ENCODE measurements at regions not wholly inside any gene's neighbourhood (a gene's known extent, or its start where the extent isn't known, plus 50 kb on each side); places are given as distances from the start of the nearest gene placed in this dataset.

DNA sequence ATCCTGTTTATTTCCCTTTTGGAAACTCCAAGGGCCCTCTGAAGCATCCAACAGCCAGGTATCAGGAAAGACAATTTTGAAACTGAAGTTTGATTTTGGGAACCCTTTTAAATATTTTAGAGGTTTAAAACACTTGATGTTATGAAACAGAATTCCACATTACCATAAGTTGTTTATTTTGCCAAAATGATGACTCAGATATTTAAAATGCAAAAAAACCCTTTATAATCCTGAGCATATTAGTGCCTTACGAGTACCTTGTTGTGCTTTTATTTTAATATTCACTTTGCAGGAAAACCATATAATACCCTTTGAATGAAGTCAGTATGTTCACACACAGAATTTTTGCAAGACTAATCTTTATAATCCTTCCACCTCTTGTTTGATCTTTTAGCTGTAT lies 765.1 kb upstream of the CA10 start:
- dilution Hi-C loops (cut with HindIII; ENCODE audit: low sequenced_read_pairs, unreplicated experiment): no loop called here

More for the DNA sequence above, 765.1 kb upstream of the CA10 start:
- H3K23ac ChIP-seq (ENCODE audit: low read depth, low read length): no peak overlapping the region
- H4K8ac ChIP-seq (ENCODE audit: low read depth in 2 of 2, low read length in 2 of 2): no peak overlapping the region
- no peak overlapping the region for H3K18ac ChIP-seq (ENCODE audit: low read depth, low read length)
- no peaks in the 10 kb centered on the region for H3K36me3 ChIP-seq (ENCODE audit: control insufficient read depth, insufficient read depth, low read length)
- no peaks in the 10 kb centered on the region for H3K4me1 ChIP-seq (ENCODE audit: control insufficient read depth, insufficient read depth, low read length)
- no peak overlapping the region for H4K91ac ChIP-seq (ENCODE audit: insufficient read depth, low read depth, low read length)
- H3K14ac ChIP-seq (replicated peaks; ENCODE audit: low read depth, low read length): no peak overlapping the region
- H2AFZ ChIP-seq (replicated peaks; ENCODE audit: low read length, poor library complexity): no peak overlapping the region
- H3K27ac ChIP-seq (ENCODE audit: insufficient read depth, low read length): no peak overlapping the region
- TF ChIP-seq MAFK (IDR thresholded peaks at IDR 0.05; ENCODE audit: low read depth, low read length): peak; percentile 45; the same call in 1 of the 2 replicates
- TF ChIP-seq BHLHE40 (IDR thresholded peaks at IDR 0.05; ENCODE audit: low read depth, low read length): no peak
- TF ChIP-seq MXI1 (IDR thresholded peaks at IDR 0.05; ENCODE audit: borderline replicate concordance, low read depth, low read length): no peak
- no peak for TF ChIP-seq ELK1 (IDR thresholded peaks at IDR 0.05; ENCODE audit: borderline replicate concordance, low read depth, low read length)
- TF ChIP-seq NFE2L2 (IDR thresholded peaks at IDR 0.05; ENCODE audit: low read depth, low read length): no peak
- no peak for TF ChIP-seq CHD1 (IDR thresholded peaks at IDR 0.05; ENCODE audit: low read depth, low read length)
- TF ChIP-seq MAZ (IDR thresholded peaks at IDR 0.05; ENCODE audit: borderline replicate concordance, low read depth, low read length): no peak
- no peak overlapping the region for H3K4ac ChIP-seq (ENCODE audit: low read depth, low read length)
- DNase-seq: no peak
- no peak overlapping the region for H3K56ac ChIP-seq (ENCODE audit: extremely low read depth, insufficient read depth, low read length)
- CTCF ChIA-PET: no interaction called here
- no peak overlapping the region for H4K5ac ChIP-seq (ENCODE audit: low read depth, low read length)
- in situ Hi-C loops (cut with MboI; ENCODE audit: low sequenced_read_pairs): no loop called here
- no peaks in the 10 kb centered on the region for H3K9me1 ChIP-seq (ENCODE audit: insufficient read depth, low read length)
- H3K27me3 ChIP-seq (ENCODE audit: control insufficient read depth, insufficient read depth, low read length): no peaks in the 10 kb centered on the region
- peaks cover 14% of the 10 kb centered on the region for H3K9me3 ChIP-seq (ENCODE audit: control insufficient read depth, insufficient read depth, low read length)
- H3K79me1 ChIP-seq (ENCODE audit: low read depth in 1 of 2, low read length in 2 of 2): no peaks in the 10 kb centered on the region
- H2AK5ac ChIP-seq (ENCODE audit: low read depth, low read length): no peak overlapping the region
- H4K20me1 ChIP-seq (ENCODE audit: insufficient read depth, low read length): no peaks in the 10 kb centered on the region
- POLR2A ChIA-PET (ENCODE audit: unreplicated experiment): no interaction called here
- no peak for ATAC-seq (ENCODE audit: low read depth)
- no CpG with 5 or more reads among the region's 1 CpG for WGBS, 2 experiments (ENCODE audit: extremely low coverage in 2 of 2, insufficient read length in 1 of 2)
- no peak overlapping the region for H2BK120ac ChIP-seq (ENCODE audit: low read depth, low read length)
- no peak overlapping the region for H2BK20ac ChIP-seq (ENCODE audit: low read depth, low read length)
- no peak overlapping the region for H2BK15ac ChIP-seq (ENCODE audit: low read depth, low read length)
- BruUV-seq (replicated peaks): no TSS peak
- H3K4me3 ChIP-seq (ENCODE audit: insufficient read depth, low read depth, low read length): no peak overlapping the region
- H3K4me2 ChIP-seq (ENCODE audit: low read depth, low read length): no peak overlapping the region
- intact Hi-C loops (cut with micrococcal nuclease): no loop called here
- no peak overlapping the region for H2BK5ac ChIP-seq (ENCODE audit: low read depth, low read length, poor library complexity, severe bottlenecking)
- no peak overlapping the region for H3K9ac ChIP-seq (ENCODE audit: low read depth, low read length)
- no peak overlapping the region for H2AK9ac ChIP-seq (replicated peaks; ENCODE audit: low read depth, low read length, poor library complexity)

All from IMR-90 (cell line).